ENCODE measurements at regions not wholly inside any gene's neighbourhood (a gene's known extent, or its start where the extent isn't known, plus 50 kb on each side); places are given as distances from the start of the nearest gene placed in this dataset.

DNA sequence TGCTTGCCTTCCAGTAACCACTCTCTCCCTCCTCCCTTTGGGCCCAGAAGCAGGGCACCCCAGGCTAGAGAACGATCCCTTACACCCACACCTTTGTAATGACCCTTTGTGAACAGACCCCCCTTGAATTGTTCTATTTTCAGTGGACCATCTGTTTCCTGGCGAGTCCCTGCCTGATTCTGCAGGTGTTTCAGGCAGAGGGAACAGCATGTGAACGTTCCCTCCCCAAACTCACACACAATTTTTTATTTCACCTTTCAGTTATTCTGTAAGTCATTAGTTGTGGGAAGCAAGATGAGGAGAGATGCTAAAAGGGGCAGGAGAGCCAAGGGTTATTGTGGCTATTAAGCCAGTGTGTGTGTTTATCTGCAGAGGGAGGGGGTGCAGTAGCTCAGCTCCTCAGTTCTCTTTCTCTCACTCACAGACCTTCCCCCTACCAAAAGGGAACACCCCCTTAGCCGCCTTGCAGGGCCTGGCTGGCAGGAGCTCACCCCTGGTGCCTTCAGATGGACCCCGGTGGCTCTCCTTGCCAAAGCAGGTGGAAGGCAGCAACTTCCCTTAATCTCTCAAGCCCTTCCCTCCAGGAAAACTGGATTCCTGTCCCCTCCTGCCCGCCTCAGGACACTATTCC lies 64.8 kb upstream of the SPON1 start:
- TF ChIP-seq POLR2A (IDR thresholded peaks at IDR 0.05) (no peak), EP300 (IDR thresholded peaks at IDR 0.05; ENCODE audit: low read depth) (no peak)
